ENCODE measurements at regions not wholly inside any gene's neighbourhood (a gene's known extent, or its start where the extent isn't known, plus 50 kb on each side); places are given as distances from the start of the nearest gene placed in this dataset.

DNA sequence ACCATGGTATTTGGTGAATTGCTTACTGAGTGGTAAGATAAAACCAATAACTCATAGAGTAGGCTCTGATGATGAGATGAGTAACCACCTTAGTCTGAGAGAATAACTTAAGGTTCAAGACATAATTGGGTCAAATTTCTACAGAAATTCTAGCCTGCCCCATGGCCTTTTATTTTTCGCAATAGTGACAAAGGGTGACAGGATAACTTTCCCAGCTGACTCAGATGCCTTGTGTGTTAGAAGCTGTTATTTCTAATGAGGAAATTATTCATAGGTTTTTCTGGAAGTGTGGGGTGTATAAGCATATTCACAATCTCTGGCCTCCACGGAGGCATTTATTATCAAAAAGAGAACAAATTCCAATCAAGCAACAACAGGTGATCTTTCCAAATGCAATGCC is 159.0 kb downstream of the NUP35 start:
- DNase-seq (ENCODE audit: low read depth in 3 of 3, low spot score in 2 of 3) = no peak

DNA sequence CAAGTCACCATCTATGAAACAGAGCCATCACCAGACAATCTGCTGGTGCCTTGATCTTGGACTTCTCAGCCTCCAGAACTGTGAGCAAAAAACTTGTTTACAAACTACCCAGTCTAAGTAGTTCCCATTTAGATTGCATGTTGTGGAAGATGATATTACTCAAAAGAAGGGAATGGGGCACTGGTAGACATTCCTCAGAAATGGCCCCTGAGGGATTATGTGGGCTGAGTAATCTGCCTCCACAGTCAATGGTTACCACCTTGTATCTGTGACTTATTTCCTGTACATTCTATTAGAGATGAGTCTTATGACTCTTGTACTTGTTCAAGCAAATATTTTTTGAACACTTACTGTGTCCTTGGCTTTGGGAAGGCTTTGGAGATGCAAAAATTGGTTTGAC is 160.4 kb downstream of the NUP35 start:
- DNase-seq (ENCODE audit: low read depth in 3 of 3, low spot score in 2 of 3) = no peak

DNA sequence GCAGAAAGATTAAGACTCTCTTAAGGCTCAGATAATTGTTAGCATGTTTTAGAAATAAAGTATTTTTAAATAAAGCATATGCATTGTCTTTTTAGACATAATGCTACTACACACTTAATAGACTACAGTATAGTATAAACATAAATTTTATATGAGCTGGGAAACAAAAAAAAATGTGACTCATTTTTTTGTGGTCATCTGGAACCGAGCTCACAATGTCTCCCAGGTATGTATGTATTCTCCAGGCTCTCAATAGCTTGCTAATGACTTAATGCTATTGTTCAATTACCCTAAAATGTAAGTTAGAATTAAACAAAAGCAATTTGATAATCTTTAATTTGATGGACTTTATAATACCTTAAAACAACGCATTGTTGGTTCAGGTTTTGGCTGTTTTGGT is 167.2 kb downstream of the NUP35 start:
- no peak for DNase-seq (ENCODE audit: low read depth in 3 of 3, low spot score in 2 of 3)

DNA sequence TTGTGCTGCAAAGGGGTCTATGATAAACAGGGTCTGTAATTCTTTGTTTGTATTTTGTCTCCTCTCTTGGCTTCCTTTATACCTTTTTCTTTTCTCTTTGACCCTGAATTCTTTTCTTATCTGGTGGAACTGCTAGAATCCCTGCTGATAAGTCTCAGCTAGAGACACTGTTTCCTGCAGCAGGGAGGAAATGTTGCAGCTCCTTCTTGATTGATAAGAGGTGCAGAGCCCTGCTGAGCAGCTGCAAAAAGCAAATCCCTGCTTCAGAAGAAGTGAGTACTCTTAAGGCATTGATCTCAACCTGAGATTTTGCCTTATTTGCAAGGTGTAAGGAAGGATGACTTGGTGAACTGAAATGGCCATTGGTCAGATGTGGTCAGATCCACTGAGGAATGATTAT is 167.8 kb downstream of the NUP35 start:
- no peak for DNase-seq (ENCODE audit: low read depth in 3 of 3, low spot score in 2 of 3)

DNA sequence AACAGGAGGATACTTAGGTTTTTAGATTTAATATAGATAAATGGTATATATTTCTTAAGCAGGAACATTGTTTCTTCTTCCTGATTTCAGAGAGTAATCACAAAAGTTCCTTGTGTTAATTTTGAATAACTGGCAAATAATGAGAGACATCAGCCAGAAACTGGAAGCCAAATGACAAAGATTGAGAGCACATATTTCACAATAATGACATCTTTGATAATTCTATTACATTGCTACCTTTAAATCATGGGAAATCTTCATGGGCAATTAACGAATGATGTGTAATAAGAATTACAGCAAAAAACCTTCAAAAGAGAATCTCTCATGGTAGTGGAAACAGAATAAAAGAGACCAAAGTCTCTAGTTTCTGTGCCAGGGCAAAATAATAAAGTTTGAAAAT is 215.1 kb downstream of the NUP35 start:
- DNase-seq (ENCODE audit: low read depth in 3 of 3, low spot score in 2 of 3) = no peak

DNA sequence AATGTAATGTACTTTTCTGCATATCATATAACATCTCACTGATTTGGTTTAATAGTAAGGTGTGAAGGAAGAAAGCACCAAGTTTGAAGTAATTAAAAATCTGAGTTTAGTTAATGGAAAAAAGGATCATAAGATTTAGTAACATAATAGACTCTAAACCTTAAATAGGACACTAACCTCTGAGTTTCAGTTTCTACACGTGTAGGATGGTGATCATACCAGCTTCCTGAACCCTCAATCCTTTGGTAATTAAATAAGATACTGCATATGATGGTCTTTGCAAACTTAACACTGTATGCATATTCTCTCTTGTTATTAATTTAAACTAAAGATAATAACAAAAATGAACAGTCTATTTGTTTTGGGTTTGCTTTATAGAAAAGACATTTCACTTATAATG is 216.8 kb downstream of the NUP35 start:
- DNase-seq (ENCODE audit: low read depth in 3 of 3, low spot score in 2 of 3) = no peak

DNA sequence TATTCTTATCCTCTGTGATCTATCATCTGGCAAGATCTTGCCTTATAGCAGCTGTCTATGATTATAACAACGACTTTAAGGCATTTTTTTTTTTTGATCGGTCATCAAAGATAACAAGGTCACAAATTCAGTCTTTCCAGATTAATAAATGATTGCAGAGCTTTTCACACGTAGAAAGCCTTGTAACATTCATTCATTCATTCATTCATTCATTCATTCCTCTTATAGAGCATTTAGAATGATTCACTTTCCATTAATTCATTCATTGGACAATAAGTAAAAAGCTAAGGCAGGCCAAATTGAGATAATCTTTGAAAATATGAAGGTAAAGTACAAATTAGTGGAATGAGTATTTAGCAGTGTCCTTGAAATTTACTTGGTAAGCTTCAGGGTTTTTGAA is 223.7 kb downstream of the NUP35 start:
- DNase-seq (ENCODE audit: low read depth in 3 of 3, low spot score in 2 of 3) = no peak

- DNase-seq (ENCODE audit: low read depth in 3 of 3, low spot score in 2 of 3) = no peak
These were observed 224.2 kb downstream of the NUP35 start for GRCh38 chr2:183348492-183348891.

DNA sequence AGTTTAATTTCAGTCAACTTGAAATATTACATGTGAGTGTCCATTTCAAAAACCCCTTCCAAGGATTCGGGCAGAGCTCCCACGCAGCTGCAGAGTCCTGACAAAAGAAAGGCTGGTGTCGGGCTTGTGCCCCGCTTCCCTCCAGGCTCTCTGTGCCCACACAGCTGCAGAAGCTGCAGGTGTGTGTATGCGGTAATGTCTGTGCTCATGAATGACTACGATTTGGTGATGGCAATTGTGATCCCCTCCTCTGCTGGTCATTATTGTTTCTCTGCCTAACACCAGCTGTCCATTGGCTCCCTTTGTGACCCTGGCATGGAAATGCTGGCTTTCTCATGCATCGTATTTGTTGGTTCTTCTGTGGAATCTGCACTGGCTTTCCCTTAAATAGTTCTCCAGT is 224.8 kb downstream of the NUP35 start:
- DNase-seq (ENCODE audit: low read depth in 3 of 3, low spot score in 2 of 3) = no peak

DNA sequence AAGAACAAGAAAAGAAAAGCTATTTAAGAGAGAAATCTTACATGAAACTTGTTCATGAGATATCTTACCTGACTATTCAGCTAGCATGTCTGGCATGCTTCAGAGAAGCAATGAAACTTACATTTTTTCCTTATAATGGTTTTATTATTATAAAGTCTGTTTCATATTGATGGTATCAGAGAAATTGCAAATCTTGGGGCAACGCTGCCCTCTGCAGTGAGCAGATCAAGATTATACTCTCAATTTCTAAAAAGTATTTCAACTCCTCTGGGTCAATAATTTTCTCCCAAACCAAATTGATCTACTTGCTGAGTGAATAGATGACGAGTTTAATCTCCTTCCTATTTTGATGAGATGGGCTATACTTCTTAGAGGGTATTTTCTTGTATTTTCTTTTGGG is 235.6 kb downstream of the NUP35 start:
- no peak for DNase-seq (ENCODE audit: low read depth in 3 of 3, low spot score in 2 of 3)

- DNase-seq (ENCODE audit: low read depth in 3 of 3, low spot score in 2 of 3) = no peak
These were observed 247.3 kb downstream of the NUP35 start for GRCh38 chr2:183371545-183371944.

DNA sequence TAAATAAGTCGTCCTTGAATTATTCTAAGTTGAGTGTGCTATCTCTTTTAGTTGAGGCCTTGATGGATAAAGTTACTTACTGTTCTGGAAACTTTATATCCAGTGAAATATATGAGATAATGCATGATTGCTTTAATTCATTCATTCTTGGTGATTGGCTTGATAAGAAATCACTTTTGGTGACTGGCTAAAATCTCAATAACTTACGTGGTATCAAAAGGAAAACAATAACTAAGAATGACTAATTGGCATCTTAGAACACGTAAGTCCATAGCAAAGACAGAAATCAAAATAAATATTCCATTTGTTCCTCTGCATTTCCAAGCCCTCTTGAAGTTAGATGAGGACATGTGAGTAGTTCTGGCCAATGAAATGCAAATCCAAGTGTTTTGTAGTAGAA is 251.6 kb downstream of the NUP35 start:
- no peak for DNase-seq (ENCODE audit: low read depth in 3 of 3, low spot score in 2 of 3)

- DNase-seq (ENCODE audit: low read depth in 3 of 3, low spot score in 2 of 3) = no peak
These were observed 259.6 kb downstream of the NUP35 start for GRCh38 chr2:183383854-183384253.

GRCh38 chr2:183389546-183390080 is 265.4 kb downstream of the NUP35 start:
- DNase-seq (ENCODE audit: low read depth in 3 of 3, low spot score in 2 of 3) = no peak

GRCh38 chr2:183390109-183390508 is 265.9 kb downstream of the NUP35 start:
- DNase-seq (ENCODE audit: low read depth in 3 of 3, low spot score in 2 of 3) = no peak

- no peak for DNase-seq (ENCODE audit: low read depth in 3 of 3, low spot score in 2 of 3)
These were observed 280.1 kb downstream of the NUP35 start for GRCh38 chr2:183404392-183404791.

DNA sequence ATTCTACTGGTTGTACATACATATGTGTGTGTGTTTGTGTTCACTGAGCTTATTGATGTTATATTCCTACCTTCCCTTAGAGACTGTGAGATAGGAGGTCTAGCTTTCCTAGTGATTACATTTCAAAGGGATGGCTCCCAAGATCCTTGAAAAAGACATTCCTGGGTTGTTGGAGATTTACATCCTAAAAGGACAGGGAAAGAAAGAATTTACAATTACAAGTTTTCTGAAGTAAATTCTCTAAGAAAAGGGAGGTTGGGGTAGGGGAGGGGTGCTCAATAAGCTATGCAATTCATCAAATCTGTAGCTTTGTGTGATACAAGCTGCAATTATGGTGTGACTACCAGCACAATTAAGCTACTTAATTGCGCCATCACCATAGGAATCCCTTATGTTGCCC is 284.3 kb downstream of the NUP35 start:
- DNase-seq (ENCODE audit: low read depth in 3 of 3, low spot score in 2 of 3) = no peak

DNA sequence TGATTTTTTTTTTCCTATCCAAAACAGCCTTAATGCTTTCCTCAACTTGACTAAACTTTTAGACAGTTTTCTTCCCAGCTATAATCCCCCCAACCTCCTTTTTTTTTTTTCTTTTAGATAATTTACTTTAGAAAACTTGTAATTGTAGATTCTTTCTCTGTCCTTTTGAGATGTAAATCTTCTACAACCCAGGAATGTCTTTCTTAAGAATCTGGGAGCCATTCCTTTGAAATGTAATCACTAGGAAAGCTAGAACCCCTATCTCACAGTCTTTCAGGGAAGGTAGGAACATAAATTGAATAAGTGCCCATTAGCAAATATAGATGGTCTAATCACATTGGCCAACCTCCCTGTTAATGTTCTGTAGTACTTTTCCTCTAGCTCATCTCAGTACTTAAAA is 285.4 kb downstream of the NUP35 start:
- no peak for DNase-seq (ENCODE audit: low read depth in 3 of 3, low spot score in 2 of 3)

DNA sequence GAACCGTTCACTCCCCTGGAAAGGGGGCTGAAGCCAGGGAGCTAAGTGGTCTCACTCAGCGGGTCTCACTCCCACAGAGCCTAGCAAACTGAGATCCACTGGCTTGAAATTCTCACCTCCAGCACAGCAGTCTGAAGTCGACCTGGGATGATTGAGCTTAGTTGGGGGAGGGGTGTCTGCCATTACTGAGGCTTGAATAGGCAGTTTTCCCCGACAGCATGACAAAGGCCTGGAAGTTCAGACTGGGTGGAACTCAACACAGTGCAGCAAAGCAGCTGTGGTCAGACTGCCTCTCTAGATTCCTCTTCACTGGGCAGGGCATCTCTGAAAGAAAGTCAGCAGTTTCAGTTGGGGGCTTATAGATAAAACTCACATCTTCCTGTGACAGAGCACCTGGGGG is 292.5 kb downstream of the NUP35 start:
- DNase-seq (ENCODE audit: low read depth in 3 of 3, low spot score in 2 of 3) = no peak

GRCh38 chr2:183426825-183427224 is 302.6 kb downstream of the NUP35 start:
- no peak for DNase-seq (ENCODE audit: low read depth in 3 of 3, low spot score in 2 of 3)

DNA sequence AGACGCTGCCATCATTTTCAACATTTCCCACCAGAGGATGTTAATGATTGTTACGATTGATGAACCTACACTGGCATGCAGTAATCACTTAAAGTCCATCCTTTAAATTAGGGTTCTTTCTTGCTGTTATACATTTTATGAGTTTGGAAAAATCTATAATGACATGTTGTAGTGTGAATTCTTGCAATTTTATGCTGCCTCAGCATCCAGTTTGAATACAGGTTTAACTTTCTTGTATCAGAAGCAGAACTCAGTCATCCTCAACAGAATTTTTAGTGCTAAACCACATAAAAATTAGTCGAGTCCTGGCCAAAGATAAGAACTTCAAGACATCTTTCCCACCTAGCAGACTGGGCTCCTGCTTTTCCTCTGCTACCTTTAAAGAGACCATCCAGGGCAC is 303.3 kb downstream of the NUP35 start:
- no peak for DNase-seq (ENCODE audit: low read depth in 3 of 3, low spot score in 2 of 3)

GRCh38 chr2:183428881-183429280 is 304.6 kb downstream of the NUP35 start:
- no peak for DNase-seq (ENCODE audit: low read depth in 3 of 3, low spot score in 2 of 3)

DNA sequence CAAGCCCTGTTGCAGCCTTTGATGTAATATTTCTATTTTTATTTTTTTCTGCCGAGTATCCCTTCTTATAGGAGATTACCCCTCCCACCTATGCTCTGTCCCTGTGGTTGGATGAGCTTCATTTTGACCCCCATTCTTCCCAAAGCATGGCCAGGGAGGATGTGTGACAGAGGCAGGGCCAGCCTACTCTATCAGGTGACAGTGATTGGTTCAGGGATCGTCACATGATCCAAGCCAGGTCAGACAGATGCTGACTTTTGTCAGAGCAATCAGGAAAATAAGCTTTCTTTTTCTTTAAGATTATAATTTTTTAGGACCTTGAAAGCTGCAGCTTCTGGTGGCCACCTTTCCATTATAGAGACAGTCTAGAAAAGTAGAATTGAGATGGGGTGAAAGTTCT is 314.3 kb downstream of the NUP35 start:
- no peak for DNase-seq (ENCODE audit: low read depth in 3 of 3, low spot score in 2 of 3)

DNA sequence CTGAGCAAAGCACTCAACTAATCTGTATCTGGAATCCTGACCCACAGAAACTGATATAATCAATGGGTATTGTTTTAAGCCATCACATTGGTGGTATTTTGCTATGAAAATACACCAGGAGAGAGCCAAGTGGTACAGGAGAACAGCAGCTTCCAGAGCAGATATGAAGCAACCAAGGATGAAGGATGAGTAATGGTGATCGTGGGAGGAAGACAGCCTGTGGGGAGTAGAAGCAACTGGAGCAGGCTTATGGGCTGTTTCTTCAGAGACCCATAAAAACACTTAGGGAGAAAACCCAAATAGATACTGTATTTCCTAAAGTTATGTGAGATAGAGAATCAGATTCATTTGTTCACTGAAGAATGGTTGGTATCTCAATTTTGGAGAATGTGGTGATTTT is 330.8 kb downstream of the NUP35 start:
- no peak for DNase-seq (ENCODE audit: low read depth in 3 of 3, low spot score in 2 of 3)

Measured in right renal cortex interstitium (tissue), 3 donors.